Esophagus muscularis mucosa (tissue), 3 donors: ENCODE measurements at regions not wholly inside any gene's neighbourhood (a gene's known extent, or its start where the extent isn't known, plus 50 kb on each side); places are given as distances from the start of the nearest gene placed in this dataset.

ENCODE experiments used
- POLR2AphosphoS5 ChIP-seq, 2 donors: sonication (generic); formaldehyde crosslinking; IDR thresholded peaks; one replicate each; pipeline ENCODE4 v1.6.1; 2017; ENCODE audit warnings: antibody characterized with exemption in 2 of 2
- TF ChIP-seq, protein P1 (sequence below), 3 experiments: fragments of 200-600 bp in 2 of 3; fragments of 450-650 bp in 1 of 3; sonication (generic) in 2 of 3; IDR thresholded peaks; one replicate each; pipeline ENCODE4 v1.5.1; 2017 to 2019; ENCODE audit warnings: antibody characterized with exemption in 3 of 3, mild to moderate bottlenecking in 2 of 3, moderate library complexity in 1 of 3

DNA sequence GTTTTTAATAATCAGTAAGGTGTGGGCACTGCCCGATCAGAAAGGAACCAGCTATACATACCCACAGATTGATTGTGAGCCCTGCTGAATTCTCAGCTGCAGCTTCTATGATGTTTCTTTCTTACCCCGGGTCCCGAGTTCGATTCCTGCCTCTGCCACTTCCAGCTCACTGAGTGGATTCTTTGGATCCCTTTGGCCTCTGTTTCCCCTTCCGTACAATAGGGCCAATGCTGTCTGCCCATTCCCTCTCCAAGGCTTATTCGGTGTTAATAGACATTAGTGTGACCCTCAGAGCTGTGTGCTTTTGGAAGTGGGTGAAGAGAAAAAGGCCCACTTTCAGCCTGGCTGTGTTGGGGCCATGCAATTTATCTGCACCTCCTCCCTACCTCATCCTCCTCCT is 115.8 kb downstream of the IRX5 start:
- TF ChIP-seq, protein P1, sequence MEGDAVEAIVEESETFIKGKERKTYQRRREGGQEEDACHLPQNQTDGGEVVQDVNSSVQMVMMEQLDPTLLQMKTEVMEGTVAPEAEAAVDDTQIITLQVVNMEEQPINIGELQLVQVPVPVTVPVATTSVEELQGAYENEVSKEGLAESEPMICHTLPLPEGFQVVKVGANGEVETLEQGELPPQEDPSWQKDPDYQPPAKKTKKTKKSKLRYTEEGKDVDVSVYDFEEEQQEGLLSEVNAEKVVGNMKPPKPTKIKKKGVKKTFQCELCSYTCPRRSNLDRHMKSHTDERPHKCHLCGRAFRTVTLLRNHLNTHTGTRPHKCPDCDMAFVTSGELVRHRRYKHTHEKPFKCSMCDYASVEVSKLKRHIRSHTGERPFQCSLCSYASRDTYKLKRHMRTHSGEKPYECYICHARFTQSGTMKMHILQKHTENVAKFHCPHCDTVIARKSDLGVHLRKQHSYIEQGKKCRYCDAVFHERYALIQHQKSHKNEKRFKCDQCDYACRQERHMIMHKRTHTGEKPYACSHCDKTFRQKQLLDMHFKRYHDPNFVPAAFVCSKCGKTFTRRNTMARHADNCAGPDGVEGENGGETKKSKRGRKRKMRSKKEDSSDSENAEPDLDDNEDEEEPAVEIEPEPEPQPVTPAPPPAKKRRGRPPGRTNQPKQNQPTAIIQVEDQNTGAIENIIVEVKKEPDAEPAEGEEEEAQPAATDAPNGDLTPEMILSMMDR (IDR thresholded peaks at IDR 0.05) = no peak
- no peak for TF ChIP-seq POLR2AphosphoS5 (IDR thresholded peaks at IDR 0.05)
